Tibial nerve (tissue), 4 donors: ENCODE measurements at regions not wholly inside any gene's neighbourhood (a gene's known extent, or its start where the extent isn't known, plus 50 kb on each side); places are given as distances from the start of the nearest gene placed in this dataset.
"Not testable (repeated sequence)": the region's sequence is repeated elsewhere in the genome, so short reads cannot be mapped to it uniquely, and the experiment has no call there.

ENCODE experiments used
- CTCF ChIP-seq, 5 experiments: fragments of 200-600 bp in 3 of 5; fragments of 450-650 bp in 2 of 5; sonication (generic) in 3 of 5; IDR thresholded peaks; one replicate each; pipeline ENCODE4 v1.5.1; 2016 to 2019; ENCODE audit warnings: antibody characterized with exemption in 5 of 5, mild to moderate bottlenecking in 3 of 5, moderate library complexity in 2 of 5
- EP300 ChIP-seq, 2 donors: sonication (generic); formaldehyde crosslinking; IDR thresholded peaks; one replicate each; pipeline ENCODE4 v1.6.1; 2017; ENCODE audit warnings: antibody characterized with exemption in 2 of 2, mild to moderate bottlenecking in 1 of 2
- POLR2A ChIP-seq, 2 donors: fragments of 450-650 bp; IDR thresholded peaks; one replicate each; pipeline ENCODE4 v1.6.1; 2017; ENCODE audit warnings: antibody characterized with exemption in 2 of 2, mild to moderate bottlenecking in 2 of 2, moderate library complexity in 2 of 2

- not testable (repeated sequence) for TF ChIP-seq POLR2A, CTCF, EP300 (IDR thresholded peaks at IDR 0.05)
Measured at GRCh38 chr21:28162052-28162451, 830.6 kb downstream of the LTN1 start.
